ENCODE measurements at regions not wholly inside any gene's neighbourhood (a gene's known extent, or its start where the extent isn't known, plus 50 kb on each side); places are given as distances from the start of the nearest gene placed in this dataset.

DNA sequence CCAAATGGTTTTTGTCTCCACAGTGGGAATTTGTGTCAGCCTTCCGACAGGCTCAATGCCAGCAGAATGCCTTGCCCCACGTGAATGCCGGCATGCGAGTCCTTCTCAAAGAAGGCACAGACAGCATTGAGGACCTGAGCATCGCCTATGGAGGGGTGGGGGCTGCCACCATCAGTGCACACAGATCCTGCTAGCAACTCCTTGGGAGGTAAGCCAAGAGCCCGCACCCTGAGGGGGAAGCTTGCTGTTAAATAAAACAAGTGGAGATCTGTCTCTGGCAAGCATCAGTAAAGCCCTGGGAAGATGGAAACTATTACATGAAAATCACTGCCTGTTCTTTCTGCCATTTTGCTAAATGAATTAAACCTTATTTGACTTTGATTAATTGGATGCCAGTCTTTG lies 67.5 kb upstream of the BZW1 start:
- POLR2A ChIA-PET: no interaction called here
- no peak for DNase-seq (ENCODE audit: low spot score)
- CTCF ChIA-PET: interaction anchor here (0.8 kb wide), 1 partner anchor 283 kb away, joined by 3 read pairs; no protein-coding TSS in a partner anchor
- Mint-ChIP-seq H3K4me1 (peaks cover 6% of the 10 kb centered on the region), H3K27me3 (ENCODE audit: low read depth) (no peaks in the 10 kb centered on the region), H3K9me3 (no peaks in the 10 kb centered on the region), H3K36me3 (no peaks in the 10 kb centered on the region), H3K4me3 (no peak overlapping the region), H3K27ac (no peak overlapping the region)
- no peak for ATAC-seq
- TF ChIP-seq ZNF416 (CRISPR knock-in tag; IDR thresholded peaks at IDR 0.05): no peak
- TF ChIP-seq ZBTB21 (CRISPR knock-in tag; IDR thresholded peaks at IDR 0.05; ENCODE audit: borderline replicate concordance): no peak
- no peak for TF ChIP-seq ZNF121 (CRISPR knock-in tag; IDR thresholded peaks at IDR 0.05)
- no peak for TF ChIP-seq CREM (CRISPR knock-in tag; IDR thresholded peaks at IDR 0.05)
- no peak for TF ChIP-seq CREB1 (CRISPR knock-in tag; IDR thresholded peaks at IDR 0.05)
- no peak for TF ChIP-seq RELA (CRISPR knock-in tag; IDR thresholded peaks at IDR 0.05; ENCODE audit: borderline replicate concordance)
- TF ChIP-seq RORB (CRISPR knock-in tag; IDR thresholded peaks at IDR 0.05): no peak
- TF ChIP-seq ZNF671 (CRISPR knock-in tag; IDR thresholded peaks at IDR 0.05): no peak
- TF ChIP-seq, protein P1, sequence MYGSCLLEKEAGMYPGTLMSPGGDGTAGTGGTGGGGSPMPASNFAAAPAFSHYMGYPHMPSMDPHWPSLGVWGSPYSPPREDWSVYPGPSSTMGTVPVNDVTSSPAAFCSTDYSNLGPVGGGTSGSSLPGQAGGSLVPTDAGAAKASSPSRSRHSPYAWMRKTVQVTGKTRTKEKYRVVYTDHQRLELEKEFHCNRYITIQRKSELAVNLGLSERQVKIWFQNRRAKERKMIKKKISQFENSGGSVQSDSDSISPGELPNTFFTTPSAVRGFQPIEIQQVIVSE (CRISPR knock-in tag; IDR thresholded peaks at IDR 0.05; ENCODE audit: borderline replicate concordance): no peak
- no peak for TF ChIP-seq TEAD1 (CRISPR knock-in tag; IDR thresholded peaks at IDR 0.05)
- no peak for TF ChIP-seq TCF7 (CRISPR knock-in tag; IDR thresholded peaks at IDR 0.05; ENCODE audit: low read depth)
- no peak for TF ChIP-seq ETV6 (CRISPR knock-in tag; IDR thresholded peaks at IDR 0.05)
- no peak for TF ChIP-seq HMGXB4 (CRISPR knock-in tag; IDR thresholded peaks at IDR 0.05)
- no peak for TF ChIP-seq ATF6 (CRISPR knock-in tag; IDR thresholded peaks at IDR 0.05)
- no peak for TF ChIP-seq HMGA2 (CRISPR knock-in tag; IDR thresholded peaks at IDR 0.05)
- TF ChIP-seq, protein P2, sequence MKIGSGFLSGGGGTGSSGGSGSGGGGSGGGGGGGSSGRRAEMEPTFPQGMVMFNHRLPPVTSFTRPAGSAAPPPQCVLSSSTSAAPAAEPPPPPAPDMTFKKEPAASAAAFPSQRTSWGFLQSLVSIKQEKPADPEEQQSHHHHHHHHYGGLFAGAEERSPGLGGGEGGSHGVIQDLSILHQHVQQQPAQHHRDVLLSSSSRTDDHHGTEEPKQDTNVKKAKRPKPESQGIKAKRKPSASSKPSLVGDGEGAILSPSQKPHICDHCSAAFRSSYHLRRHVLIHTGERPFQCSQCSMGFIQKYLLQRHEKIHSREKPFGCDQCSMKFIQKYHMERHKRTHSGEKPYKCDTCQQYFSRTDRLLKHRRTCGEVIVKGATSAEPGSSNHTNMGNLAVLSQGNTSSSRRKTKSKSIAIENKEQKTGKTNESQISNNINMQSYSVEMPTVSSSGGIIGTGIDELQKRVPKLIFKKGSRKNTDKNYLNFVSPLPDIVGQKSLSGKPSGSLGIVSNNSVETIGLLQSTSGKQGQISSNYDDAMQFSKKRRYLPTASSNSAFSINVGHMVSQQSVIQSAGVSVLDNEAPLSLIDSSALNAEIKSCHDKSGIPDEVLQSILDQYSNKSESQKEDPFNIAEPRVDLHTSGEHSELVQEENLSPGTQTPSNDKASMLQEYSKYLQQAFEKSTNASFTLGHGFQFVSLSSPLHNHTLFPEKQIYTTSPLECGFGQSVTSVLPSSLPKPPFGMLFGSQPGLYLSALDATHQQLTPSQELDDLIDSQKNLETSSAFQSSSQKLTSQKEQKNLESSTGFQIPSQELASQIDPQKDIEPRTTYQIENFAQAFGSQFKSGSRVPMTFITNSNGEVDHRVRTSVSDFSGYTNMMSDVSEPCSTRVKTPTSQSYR (CRISPR knock-in tag; IDR thresholded peaks at IDR 0.05): no peak
- no peak for TF ChIP-seq E2F1 (CRISPR knock-in tag; IDR thresholded peaks at IDR 0.05)
- TF ChIP-seq, protein P3, sequence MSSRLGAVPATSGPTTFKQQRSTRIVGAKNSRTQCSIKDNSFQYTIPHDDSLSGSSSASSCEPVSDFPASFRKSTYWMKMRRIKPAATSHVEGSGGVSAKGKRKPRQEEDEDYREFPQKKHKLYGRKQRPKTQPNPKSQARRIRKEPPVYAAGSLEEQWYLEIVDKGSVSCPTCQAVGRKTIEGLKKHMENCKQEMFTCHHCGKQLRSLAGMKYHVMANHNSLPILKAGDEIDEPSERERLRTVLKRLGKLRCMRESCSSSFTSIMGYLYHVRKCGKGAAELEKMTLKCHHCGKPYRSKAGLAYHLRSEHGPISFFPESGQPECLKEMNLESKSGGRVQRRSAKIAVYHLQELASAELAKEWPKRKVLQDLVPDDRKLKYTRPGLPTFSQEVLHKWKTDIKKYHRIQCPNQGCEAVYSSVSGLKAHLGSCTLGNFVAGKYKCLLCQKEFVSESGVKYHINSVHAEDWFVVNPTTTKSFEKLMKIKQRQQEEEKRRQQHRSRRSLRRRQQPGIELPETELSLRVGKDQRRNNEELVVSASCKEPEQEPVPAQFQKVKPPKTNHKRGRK (CRISPR knock-in tag; IDR thresholded peaks at IDR 0.05; ENCODE audit: borderline replicate concordance): no peak
- no peak for TF ChIP-seq MYBL2 (CRISPR knock-in tag; IDR thresholded peaks at IDR 0.05)

Data from WTC11 (cell line).